HS-27A (cell line): ENCODE measurements at regions not wholly inside any gene's neighbourhood (a gene's known extent, or its start where the extent isn't known, plus 50 kb on each side); places are given as distances from the start of the nearest gene placed in this dataset.

Experiments
- DNase-seq: peaks from one replicate; pipeline ENCODE4 v3.0.0-alpha.2; 2012; ENCODE audit warnings: low read depth, missing footprints

DNA sequence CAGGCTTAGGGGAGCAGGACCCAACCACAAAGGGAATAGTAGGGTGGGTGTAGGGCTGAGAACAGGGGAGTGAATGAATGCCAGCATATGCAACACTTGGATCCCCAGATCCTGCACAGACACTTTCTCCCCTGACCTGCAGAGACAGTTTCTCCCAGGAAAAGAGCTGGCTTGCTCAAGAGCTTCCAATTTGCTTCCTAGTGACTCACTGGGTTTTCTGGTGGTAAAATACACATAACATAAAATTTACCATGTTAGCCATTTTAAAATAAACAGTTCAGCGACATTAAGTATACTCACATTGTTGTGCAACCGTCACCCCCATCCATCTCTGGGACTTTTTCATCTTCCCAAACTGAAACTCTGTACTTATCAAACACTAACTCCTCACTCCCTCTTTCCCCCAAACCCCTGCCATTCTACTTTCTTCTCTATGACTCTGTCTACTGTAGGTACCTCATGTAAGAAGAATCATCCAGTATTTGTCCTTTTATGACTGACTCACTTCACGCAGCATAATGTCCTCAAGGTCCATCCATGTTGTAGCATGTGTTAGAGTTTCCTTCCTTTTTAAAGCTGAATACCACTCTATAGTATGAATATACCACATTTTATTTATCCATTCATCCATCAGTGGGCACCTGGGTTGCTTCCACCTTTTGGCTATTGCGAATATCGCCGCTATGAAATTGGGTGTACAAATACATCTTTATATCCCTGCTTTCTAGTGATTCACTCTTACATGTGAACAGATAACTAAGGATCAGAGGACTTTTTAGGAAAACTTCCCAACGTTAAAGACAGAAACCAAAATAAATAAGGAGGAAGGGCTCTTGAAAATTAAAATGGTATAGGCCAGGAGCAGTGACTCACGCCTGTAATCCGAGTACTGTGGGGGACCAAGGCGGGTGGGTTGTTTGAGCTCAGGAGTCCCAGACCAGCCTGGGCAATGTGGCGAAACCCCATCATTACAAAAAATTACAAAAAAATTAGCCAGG is 95.6 kb upstream of the TJP1 start:
- no peak for DNase-seq

DNA sequence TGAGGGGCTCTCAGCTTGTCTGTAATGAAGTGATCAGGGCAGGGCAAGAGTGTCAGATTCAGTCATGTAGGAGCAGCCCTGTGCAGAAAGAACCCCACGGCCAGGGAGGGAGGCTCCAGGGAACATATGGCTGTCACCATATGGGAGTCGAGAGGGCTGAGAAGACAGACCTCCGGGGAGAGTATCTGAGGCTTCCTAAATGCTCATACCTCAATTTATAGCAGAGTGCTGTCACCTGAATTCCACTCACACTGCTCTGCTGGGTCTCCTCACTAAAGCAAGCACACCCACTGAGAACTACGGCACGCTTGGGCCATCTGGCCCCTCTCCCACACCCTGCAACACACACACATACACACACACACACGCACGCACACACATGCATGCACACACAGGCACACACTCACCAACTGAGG is 92.3 kb upstream of the TJP1 start:
- DNase-seq, result no peak

DNA sequence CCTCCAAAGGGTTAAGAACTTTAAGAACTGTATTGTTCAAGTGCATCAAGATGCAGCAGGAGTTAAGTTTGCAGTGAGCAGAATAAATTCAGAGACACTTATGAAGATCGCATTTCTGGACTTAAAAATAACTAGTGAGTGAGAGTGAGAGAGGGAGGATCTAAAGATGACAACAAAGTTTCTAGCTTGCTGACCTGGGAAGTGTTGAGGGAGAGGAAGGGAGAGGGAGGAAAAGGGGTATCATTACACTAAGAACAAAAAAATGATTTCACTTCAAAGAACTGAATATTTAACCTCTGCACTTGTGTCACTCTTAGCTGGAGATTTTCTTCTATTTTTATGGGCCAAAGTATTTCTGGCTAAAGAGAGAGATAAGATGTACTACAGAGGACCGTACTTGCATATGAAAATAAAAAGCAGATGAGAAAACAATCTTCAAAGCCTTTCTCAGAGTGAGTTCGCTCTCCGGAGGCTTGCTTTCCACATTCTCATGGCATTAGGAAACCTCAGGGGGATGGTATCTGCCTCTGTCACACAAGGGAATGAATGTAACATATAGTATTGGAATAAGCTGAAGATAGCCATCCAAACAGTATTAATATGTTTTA is 91.4 kb upstream of the TJP1 start:
- no peak for DNase-seq

DNA sequence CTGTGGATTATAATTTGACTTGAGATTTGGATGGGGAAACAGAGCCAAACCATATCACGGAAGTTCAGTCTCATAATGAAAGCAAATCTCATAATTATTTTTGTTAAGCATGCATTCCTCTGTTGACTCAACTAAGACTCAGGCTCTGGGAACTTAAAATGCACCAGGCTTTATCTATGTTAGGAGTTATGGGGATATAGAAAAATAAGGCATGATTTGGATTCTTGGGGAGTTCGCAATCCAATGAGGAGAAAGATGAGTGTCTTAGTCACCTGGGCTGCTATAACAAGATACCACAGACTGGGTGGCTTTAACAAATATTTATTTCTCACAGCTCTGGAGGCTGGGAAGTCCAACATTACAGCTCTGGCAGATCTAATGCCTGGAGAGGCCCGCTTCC is 89.4 kb upstream of the TJP1 start:
- no peak for DNase-seq

DNA sequence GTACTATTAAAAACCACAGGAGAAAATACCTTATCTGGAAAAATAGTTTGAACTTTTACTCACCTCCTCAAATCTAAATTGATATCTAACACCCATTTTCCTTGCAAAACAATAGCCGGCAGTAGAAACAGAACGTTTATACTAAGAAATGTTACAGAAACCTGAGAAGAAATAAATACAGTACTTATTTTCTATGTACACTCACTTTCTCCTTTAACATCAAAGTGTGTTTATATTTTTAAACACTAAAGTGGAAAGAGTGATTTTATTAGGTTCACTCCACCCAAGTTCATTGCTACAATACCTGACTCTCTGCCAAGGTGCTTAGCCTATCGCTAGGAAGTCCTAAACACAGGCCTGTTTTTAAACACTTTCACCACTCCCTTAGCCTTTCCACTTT is 87.8 kb upstream of the TJP1 start:
- no peak for DNase-seq

DNA sequence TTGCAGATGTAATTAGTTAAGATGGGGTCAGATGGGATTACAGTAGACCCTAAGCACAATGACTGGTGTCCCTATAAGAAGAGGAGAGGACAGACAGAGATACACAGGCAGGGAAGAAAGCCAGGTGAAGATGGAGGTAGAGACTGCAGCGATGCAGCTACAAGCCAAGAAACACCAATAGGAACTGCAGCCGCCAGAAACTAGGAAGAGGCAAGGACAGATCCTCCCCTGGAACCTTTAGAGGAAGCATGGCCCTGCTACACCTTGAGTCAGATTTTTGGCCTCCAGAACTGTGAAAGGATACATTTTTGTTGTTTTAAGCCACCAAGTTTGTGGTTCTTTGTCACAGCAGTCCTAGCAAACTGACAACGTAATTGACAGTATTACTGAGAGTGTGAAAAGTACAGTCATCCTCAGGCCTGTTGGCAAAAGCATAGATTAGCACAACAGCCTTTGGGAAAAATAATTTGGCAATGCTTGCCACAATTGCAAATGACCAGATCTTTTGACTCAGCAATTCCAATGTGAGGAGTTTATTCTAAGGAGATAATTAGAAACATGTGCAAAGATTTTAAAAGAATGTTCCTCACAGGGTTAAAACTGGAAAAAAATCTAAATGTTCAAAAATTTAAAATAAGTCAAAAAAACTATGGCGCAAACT is 82.6 kb upstream of the TJP1 start:
- DNase-seq, result no peak

DNA sequence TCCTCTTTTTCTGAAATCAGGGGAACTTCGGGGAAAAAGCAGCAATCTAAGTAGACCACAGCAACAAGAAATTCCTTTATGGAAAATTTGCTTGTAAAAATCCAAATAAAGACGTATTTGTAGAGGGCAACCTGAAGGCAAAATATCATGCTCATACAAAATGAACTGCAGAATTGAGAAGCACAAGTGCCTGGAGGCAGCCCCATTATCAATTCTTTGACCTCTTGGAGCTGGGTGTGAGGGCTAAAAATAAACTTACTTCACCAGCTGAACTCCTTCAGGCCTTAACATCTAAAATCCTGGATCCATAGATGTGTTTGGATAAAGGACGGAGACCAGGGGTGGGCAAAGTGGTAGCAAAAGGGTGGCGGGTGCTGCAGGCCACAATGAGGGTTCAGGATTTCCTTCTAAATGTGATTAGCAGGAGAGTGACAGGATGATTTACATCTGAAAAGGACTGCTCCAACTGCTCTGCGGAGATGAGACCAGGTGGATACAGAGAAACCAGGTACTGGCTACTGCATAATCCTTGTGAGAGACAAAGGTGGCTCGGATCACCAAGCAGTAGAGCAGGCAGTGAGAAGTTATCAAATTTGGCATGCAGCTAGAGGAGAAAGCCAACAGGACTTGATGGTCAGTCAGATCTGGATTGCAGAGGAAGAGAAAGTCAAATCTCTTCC is 81.7 kb upstream of the TJP1 start:
- no peak for DNase-seq

DNA sequence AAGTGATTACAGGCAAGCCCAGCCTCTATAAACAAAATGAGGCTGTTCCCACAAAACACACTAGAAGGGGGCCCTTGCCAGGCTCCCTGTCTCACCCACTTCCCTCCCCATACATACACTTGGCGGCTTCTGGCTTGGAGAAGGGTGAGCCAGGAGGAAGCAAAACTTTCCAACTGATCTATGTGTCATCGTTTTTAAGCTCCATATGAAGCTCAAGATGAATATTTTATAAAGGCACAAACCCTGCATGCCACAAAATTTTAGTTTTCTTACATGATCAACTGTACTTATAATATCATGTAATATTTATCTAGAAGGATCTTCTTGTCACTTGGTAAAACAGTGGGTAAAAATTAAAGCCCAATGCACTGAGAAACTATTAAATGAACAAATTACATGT is 80.8 kb upstream of the TJP1 start:
- DNase-seq, result no peak

DNA sequence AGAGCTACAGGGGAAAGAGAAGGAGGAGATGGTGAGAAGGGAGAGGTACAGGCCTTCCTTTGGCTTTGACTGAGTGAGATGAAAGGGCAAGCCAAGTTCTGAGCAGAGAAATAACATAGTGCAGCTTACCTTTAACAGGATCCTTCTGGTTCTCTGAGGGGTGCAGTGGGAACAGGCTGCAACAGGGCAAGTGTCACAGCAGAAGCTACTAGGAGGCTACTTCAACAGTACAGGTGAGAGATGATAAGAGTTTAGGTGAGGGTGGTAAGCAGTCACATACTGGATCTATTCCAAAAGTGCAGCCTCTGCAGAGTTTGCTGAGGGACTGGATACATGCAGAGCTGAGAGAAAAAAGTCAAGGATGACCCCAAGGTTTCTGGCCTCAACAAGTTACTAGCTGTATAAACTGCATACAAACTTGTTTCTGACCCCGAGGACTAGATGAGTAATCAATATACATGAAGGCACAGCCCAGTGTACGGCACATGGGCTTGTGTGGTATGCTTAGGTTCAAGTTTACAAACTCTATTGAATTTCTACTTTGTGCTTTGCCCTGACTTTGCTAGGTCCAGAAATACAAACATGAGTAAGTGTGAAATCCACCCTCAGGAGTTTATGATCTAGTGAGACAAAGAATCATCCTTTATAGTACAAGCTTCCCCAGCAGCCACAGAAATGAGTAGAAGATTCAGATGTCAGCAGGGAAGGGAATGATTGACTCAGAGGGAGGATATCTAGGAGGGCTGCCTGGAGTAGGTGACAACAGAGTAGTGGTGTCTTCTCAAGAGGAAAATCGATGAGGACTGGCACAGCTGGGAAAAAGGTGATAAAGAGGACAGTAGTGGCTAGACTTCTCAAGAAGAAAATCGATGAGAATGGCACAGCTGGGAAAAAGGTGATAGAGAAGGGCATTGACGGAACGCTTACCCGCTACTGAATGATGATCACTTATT is 78.2 kb upstream of the TJP1 start:
- no peak for DNase-seq

DNA sequence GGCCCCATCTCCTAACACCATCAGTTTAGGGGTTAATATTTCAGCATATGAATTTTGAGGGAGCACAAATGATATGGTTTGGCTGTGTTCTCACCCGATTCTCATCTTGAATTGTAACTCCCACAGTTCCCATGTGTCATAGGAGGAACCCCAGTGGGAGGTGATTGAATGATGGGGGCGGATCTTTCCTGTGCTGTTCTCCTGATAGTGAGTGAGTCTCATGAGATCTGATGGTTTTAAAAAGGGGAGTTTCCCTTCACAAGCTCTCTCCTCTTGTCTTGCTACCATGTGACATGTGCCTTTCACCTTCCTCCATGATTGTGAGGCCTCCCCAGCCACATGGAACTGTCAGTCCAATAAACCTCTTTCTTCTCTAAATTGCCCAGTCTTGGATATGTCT is 73.8 kb upstream of the TJP1 start:
- no peak for DNase-seq

DNA sequence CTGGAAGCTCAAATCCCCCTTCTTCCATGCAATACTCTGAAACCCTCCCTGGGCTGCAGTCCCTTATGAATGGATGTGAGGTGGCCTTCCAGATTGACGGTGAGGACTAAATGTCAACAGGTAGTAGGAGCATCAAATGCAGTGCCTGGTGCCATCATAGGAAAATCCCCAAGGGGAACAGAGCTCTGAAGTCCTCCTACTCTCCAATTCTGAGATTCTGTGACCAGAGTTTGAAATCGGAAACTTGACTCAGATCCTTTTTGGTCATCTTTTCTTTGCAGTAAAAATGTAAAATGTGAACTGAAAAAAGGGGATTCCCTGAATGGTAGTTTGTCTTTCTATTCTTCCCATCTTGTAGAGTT is 68.8 kb upstream of the TJP1 start:
- no peak for DNase-seq

DNA sequence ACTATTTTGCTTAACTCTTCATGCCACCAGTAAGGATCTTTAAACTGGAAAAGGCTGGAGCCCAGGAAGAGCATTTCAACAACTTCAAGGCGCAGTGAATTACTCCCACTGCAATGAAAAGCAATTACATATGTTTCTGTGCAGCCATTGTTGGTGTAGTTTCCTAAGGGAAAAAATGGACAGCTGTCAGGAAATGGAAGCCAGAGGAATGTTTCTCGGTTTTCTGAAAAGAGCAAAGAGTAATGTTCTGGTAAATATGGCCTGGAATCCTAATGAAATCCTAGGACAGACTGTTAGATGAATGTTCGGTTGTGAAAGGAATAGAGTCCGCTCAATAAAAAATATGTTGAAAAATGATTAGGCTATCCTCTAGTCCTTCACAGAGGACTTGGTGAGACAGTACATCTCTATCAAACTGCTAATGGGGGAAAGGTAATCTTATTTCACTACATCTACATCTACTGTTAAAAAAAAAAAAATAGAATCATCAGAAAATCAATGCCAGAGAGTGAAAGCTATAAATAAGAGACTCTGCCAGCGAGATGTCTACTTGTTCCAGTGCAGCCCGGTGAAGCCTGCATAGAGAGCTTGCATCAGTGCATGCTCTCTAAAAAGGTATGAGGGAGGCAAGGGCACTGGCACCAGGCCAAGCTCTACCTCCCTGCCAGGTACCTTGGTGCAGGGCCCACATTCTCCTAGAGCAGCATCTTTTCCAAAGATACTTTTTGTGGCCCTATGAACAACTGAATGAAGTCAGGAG is 68.2 kb upstream of the TJP1 start:
- DNase-seq, result no peak

DNA sequence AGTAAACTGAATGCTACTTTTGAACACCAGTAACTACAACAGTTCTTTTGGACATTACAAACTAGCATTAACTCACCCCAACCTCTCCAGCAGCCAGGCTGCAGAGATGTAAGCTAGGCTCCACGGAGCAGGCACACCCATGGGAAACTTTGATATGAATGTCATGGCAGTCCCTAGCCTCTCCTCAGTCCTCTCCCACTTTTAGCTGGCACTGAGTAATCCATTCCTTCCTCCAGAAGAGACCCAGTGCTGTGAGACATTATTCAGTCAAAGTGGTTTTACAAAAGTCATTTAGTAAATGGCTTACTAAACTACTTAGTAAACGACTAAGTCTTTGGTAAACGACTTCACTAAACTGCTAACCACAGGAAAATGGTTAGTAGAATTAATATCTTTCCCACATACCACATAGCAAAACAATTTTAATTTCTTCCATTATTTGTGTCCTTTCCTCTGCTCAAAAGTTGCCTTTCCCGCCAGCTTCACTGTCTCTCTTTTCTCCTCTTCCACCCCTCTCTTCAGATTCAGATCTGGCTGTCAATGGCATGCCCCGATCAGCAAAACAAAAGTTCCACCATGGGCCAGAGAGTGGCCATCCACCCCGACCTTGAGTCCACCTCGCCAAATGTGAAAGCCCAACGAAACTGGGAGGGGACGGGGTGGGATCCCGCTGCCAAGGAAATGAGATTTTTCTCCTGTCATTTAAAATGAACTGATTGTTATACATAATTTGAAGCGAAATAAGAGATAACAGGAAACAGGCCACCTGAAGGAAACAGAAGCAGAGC is 67.5 kb upstream of the TJP1 start:
- no peak for DNase-seq

DNA sequence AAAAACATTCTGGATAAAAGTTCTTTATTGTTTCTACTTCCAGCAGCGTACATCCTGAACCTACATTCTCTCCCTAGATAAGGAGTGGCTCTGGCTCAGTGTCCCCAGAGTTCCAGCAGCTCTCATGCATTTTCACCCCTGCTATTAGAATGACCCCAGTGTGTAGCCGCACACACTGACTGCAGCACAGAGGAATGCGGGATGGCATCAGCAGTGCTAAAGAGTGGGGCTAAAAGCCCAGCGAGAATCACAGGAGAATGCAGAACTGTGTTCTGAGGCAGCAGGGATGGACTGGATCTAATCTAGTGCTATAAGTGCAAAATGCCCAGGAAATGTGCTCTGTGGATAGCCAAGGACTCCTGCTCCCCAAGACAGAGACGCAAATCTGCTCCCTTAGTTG is 66.4 kb upstream of the TJP1 start:
- DNase-seq, result peak; percentile 54

DNA sequence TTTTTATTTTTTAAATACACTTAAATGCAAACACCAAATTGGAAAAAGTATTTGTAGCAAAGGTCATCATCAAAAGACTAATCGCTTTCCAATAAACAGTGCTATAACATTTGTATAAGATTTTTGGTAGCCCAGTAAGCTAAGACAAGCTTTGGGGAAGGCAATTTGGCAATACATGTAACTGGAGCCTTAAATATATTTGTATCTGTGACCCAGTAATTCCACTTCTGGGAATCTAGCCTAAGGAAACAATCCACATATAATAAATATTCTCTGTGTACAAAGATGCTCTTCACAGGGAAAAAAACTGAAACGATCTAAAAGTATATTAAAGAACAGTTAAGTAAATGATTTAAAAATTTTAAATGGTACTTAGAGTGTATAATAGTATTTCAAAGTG is 65.5 kb upstream of the TJP1 start:
- DNase-seq, result no peak

DNA sequence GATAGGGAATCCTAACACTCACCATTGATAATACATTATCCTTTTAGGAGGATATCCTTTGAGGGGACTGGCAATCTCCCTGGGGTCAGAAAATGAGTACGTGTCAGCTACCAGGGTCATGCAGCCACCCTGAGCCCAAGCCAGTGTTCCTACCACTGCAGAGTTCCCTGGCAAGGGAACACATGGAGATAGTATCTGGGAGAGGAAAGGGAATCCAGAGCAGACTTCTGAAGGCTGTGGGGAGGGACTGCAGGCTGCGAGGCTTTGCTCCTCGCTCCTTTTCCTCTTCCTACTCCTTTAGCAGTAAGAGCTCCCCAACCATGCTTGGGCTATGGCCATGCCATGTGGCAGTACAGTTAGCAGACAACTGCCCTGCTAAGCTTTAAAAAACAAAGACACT is 62.9 kb upstream of the TJP1 start:
- DNase-seq, result no peak

DNA sequence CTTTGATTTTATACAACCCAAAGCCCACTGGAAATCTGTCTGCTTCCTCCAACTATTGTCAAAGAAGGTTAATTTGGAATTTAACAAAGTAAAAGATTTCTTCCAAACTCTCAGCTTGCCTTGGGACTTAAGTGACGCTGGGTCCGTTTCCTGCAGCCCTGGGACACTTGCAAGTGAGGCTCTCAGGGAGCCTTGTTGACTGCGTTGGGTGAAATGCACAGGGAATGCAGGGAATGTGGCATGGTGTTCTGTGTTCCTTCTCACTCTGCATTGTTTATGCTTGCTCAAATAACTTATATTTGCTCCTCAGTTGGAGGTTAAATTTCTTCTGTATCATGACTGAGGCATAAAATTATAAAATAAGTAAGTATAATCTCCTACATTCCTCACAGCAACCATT is 60.9 kb upstream of the TJP1 start:
- DNase-seq, result no peak

DNA sequence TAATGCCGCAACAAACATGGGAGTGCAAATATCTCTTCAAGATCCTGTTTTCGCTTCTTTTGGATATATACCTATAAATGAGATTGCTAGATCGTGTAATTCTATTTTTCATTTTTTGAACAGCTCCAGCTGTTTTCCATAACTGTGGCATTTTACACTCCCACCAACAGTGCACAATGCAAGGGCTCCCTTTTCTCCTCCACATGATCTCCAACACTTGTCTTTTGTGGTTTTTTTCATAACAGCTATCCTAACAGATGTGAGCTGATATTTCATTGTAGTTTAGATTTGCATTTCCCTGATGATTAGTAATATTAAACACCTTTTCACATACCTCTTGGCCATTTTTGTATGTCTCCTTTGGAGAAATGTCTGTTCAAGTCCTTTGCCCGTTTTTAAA is 58.6 kb upstream of the TJP1 start:
- no peak for DNase-seq

DNA sequence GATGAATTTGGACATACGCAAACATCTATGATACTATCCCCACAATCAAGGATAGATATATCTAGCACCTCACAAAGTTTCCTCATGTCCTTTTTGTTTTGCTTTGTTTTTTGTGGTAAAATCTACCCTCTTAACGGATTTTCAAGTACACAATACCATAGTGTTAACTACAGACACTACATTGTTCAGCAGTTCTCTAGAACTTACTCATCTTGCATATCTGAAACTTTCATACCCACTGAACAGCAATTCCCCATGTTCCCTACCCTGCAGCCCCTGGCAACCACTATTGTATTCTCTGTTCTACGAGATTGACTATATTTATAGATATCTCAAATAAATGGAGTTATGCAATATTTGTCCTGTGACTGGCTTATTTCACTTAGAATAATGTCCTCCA is 58.1 kb upstream of the TJP1 start:
- no peak for DNase-seq

DNA sequence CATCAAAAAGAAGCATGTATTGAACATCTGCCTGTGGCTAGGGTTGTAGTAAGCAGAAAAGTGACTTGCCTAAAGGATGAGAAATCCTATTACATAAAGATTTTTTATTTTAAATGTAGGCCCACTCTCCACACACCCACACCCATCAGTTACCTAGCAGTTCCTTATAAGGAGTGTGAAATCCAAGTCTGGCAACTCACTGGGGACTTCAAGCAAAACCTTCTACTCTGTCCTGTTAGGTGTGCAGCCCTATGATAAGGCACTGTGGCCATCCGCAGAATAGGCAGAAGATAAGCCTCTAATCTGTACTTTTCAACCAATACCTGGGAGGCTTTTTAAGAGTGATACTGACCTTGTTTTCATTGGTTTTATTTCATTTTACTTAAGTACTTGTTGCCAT is 52.7 kb upstream of the TJP1 start:
- DNase-seq, result no peak
